Colonic mucosa (tissue), 4 donors: ENCODE measurements at regions not wholly inside any gene's neighbourhood (a gene's known extent, or its start where the extent isn't known, plus 50 kb on each side); places are given as distances from the start of the nearest gene placed in this dataset.
"Not testable (repeated sequence)": the region's sequence is repeated elsewhere in the genome, so short reads cannot be mapped to it uniquely, and the experiment has no call there.

ENCODE experiments used
- DNase-seq: peaks from one replicate; pipeline ENCODE4 v3.0.0-alpha.2; 2020
- H3K27ac ChIP-seq: fragments of 200-600 bp; one replicate; pipeline ENCODE4 v1.8.0; 2021
- H3K27me3 ChIP-seq: fragments of 200-600 bp; one replicate; pipeline ENCODE4 v1.8.0; 2021
- H3K36me3 ChIP-seq: fragments of 200-600 bp; one replicate; pipeline ENCODE4 v1.8.0; 2021
- H3K4me1 ChIP-seq: fragments of 200-600 bp; one replicate; pipeline ENCODE4 v1.8.0; 2021; ENCODE audit warnings: mild to moderate bottlenecking
- H3K4me3 ChIP-seq: fragments of 200-600 bp; one replicate; pipeline ENCODE4 v1.8.0; 2021
- H3K9ac ChIP-seq, 2 donors: one replicate each; pipeline ENCODE4 v1.7.0; 2013; ENCODE audit warnings: control low read depth in 2 of 2, low read depth in 2 of 2, low read length in 2 of 2
- H3K9me3 ChIP-seq: fragments of 200-600 bp; one replicate; pipeline ENCODE4 v1.8.0; 2021
- intact Hi-C: fragments of 100-400 bp; cut with DNase I; formaldehyde crosslinking; loops from one replicate; pipeline ENCODE4 v1.14.1; 2022
- donor health status: healthy.
- donor health status: DM: no; HTN: no; CAD: no.
- donor health status: DM: no; HTN: no; CAD: no.

DNA sequence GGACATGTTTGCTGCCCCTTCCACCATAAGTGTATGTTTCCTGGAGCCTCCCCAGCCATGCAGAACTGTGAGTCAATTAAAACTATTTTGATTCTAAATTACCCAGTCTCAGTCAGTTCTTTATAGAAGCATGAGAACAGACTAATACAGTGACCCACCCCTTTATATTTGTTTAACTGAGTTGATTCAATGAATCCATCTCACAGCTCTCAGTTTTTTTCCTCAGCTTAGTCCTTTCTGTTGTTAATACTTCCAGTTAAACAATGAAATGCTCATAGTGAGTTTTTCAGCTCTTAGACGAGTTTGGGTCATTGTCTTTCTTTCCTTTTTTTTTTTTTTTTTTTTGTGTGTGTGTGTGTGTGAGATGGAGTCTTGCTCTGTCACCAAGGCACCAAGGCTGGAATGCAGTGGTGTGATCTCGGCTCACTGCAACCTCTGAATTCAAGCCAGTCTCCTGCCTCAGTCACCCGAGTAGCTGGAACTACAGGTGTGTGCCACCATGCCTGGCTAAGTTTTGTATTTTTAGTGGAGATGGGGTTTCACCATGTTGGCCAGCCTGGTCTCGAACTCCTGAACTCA lies 627.4 kb downstream of the SPATA31A7 start:
- H3K4me3 ChIP-seq, H3K27ac ChIP-seq, H3K9me3 ChIP-seq, intact Hi-C loops, DNase-seq, H3K9ac ChIP-seq, H3K36me3 ChIP-seq, H3K4me1 ChIP-seq, H3K27me3 ChIP-seq: not testable (repeated sequence)

DNA sequence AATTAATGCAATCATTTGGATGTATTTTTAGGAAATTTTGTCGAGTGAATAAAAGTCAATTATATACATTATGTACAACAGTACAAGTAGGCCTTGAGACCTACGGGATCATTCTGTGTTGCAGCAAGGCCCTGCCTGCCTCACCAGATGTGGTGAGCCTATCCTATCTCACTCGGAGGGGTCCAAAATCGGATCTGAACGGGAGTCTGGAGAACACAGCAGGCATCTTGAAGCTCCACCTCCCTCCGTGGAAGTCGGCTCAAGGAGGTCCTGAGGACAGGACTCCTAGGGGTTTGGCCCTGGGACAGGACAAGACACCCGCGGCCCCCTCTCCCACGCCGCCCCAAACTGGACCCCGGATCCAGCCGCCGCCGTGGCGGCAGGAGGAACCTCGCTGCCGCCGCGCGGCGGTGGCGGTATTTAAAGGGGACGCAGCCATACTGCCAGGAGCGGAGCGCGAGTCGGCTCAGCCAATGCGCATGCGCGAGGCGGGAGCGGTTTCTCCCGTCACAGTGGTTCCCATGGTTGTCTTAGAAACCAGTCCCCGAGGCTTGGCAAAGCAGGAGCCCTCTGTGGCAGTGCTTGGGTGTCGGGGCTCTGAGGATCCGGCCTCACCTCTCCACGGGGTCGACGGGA lies 663.9 kb downstream of the SPATA31A7 start:
- peak; percentile 94 for DNase-seq
- H3K9ac ChIP-seq, H3K27me3 ChIP-seq, intact Hi-C loops, H3K4me1 ChIP-seq, H3K36me3 ChIP-seq, H3K9me3 ChIP-seq: not testable (repeated sequence)
- Histone ChIP-seq H3K27ac (peak overlapping the region; percentile 18), H3K4me3 (peak overlapping the region; percentile 38)

DNA sequence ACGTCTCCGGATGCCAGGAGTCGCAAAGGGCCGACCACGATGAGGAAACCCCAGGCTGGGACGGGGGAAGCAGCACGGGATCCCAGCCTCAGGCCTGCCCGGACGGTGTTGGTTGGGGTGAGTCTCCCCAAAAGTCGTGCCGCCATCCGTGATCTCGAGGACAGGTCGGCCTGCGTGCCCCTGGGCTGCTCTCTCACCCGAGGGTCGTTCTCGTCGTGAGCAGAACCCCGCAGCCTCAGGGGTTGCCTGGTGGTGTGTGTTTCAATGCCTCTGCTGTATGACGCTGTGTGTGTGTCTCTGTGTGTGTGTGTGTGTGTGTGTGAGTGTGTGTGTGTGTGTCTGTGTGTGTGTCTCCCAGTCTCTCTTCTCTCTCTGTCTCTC lies 664.4 kb downstream of the SPATA31A7 start:
- H3K9ac ChIP-seq, H3K36me3 ChIP-seq, intact Hi-C loops, H3K9me3 ChIP-seq, H3K4me1 ChIP-seq, H3K27me3 ChIP-seq: not testable (repeated sequence)
- peak; percentile 16 for DNase-seq
- Histone ChIP-seq H3K4me3 (peak overlapping the region; percentile 38), H3K27ac (peak overlapping the region; percentile 18)

DNA sequence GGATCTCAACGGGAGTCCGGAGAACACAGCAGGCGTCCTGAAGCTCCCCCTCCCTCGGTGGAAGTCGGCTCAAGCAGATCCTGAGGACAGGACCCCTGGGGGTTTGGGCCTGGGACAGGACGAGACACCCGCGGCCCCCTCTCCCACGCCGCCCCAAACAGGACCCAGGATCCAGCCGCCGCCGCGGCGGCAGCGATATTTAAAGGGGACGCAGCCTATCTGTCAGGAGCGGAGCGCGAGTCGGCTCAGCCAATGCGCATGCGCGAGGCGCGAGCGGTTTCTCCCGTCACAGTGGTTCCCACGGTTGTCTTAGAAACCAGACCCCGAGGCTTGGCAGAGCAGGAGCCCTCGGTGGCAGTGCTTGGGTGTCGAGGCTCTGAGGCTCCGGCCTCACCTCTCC lies 666.4 kb downstream of the SPATA31A7 start:
- H3K9me3 ChIP-seq, intact Hi-C loops, H3K9ac ChIP-seq, H3K27ac ChIP-seq, H3K4me1 ChIP-seq, H3K36me3 ChIP-seq, H3K27me3 ChIP-seq, DNase-seq, H3K4me3 ChIP-seq: not testable (repeated sequence)

DNA sequence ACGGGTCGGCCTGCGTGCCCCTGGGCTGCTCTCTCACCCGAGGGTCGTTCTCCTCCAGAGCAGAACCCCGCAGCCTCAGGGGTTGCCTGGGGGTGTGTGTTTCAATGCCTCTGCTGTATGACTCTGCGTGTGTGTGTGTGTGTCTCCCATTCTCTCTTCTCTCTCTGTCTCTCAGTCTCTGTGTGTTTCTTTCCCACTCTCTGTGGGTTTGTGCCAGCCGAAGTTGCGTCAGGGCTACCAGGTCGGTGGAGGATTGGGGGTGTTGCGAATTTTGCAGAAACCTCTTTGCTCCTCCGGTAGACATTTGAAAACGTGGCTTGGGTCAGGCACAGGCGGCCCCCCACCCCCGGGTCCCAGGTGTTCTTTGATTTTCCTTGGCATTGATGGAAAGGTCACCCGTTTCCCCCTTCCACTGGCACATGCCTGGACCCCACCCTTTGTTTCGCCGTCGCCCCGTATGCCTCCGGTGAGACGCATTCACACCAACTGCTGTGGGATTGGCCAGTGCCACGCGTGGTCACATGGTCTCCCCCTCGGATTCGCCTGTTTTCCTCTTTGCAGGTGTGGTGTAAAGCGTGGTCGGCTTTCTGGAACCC lies 667.1 kb downstream of the SPATA31A7 start:
- H3K4me3 ChIP-seq, intact Hi-C loops, H3K36me3 ChIP-seq, H3K4me1 ChIP-seq, H3K27ac ChIP-seq, H3K9me3 ChIP-seq, H3K9ac ChIP-seq, H3K27me3 ChIP-seq: not testable (repeated sequence)
- DNase-seq, result peak; percentile 17

DNA sequence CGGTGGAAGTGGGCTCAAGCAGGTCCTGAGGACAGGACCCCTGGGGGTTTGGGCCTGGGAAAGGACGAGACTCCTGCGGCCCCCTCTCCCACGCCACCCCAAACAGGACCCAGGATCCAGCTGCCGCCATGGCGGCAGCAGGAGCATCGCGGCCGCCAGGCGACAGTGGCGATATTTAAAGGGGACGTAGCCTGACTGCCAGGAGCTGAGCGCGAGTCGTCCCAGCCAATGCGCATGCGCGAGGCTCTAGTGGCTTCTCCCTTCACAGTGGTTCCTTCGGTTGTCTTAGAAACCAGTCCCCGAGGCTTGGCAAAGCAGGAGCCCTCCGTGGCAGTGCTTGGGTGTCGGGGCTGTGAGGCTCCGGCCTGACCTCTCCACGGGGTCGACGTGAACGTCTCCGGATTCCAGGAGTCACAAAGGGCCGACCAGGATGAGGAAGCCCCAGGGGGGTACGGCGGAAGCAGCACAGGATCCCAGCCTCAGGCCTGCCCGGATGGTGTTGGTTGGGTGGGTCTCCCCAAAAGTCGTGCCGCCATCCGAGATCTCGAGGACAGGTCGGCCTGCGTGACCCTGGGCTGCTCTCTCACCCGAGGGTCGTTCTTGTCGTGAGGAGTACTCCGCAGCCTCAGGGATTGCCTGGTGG lies 668.0 kb downstream of the SPATA31A7 start:
- H3K27ac ChIP-seq, H3K27me3 ChIP-seq, DNase-seq, H3K4me1 ChIP-seq, intact Hi-C loops, H3K9me3 ChIP-seq, H3K4me3 ChIP-seq, H3K9ac ChIP-seq, H3K36me3 ChIP-seq: not testable (repeated sequence)

DNA sequence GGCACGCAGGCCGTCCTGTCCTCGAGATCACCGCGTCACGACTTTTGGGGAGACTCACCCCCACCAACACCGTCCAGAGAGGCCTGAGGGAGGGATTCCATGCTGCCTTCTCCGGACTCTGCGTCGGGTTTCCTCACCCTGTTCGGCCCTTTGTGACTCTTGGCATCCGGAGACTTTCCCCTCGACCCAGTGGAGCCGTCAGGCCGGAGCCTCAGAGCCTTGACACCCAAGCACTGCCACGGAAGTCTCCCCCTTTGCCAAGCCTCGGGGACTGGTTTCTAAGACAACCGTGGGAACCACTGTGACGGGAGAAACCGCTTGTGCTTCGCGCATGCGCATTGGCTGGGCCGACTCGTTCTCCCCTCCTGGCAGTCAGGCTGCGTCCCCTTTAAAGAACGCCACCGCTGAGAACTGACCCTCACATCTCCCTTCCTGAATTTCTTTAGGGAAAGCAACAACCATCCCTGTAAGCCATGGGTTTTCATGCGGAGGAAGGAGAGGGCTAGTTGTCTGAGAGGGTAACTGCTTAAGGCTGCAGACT lies 672.7 kb downstream of the SPATA31A7 start:
- H3K27ac ChIP-seq, H3K36me3 ChIP-seq, intact Hi-C loops, H3K27me3 ChIP-seq, H3K9ac ChIP-seq, H3K4me3 ChIP-seq, H3K4me1 ChIP-seq, H3K9me3 ChIP-seq: not testable (repeated sequence)
- peak; percentile 72 for DNase-seq

DNA sequence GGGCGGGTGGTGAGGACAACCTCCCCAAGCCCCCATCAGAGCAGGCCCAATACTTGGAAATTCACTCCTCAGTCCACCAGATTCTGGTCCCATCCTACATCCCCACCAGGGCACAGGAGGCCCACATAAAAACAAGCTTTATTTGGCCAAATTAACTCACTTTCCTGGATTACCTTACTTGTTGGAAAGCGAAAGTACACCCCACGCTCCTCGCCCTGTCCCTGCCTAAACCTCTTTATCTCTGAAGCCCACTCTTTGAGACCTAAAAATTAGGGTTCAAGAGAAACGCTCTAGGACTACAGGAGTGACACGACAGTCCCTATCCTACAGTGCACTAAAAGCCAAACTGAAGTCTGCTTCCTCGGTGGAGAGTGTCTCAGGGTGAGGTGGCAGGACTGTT lies 674.6 kb downstream of the SPATA31A7 start:
- H3K9me3 ChIP-seq, H3K36me3 ChIP-seq, intact Hi-C loops, H3K4me3 ChIP-seq, H3K27me3 ChIP-seq, H3K9ac ChIP-seq, H3K27ac ChIP-seq, H3K4me1 ChIP-seq: not testable (repeated sequence)
- DNase-seq, result peak; percentile 13

DNA sequence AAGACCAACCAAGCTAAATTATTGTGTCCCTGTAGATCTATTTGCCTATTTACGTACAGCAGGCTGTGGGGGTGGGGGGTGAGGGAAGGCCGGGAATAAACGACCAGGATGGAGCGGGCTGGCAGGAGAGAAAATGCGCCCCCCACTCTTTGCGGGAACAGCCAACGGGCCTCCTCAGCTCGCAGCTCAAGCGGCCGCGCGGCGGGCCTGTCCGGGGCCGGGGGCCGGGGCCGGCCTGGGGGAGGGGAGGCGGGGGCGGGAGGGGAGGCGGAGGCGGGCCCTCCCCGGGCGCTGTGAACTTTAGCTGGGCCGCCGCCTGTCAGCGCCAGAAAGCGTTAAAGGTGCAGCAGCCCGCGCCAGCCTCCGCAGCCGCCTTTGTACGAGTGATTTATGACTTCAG lies 679.1 kb downstream of the SPATA31A7 start:
- H3K27ac ChIP-seq, H3K9me3 ChIP-seq, H3K9ac ChIP-seq, H3K27me3 ChIP-seq, DNase-seq, intact Hi-C loops, H3K36me3 ChIP-seq, H3K4me3 ChIP-seq, H3K4me1 ChIP-seq: not testable (repeated sequence)

DNA sequence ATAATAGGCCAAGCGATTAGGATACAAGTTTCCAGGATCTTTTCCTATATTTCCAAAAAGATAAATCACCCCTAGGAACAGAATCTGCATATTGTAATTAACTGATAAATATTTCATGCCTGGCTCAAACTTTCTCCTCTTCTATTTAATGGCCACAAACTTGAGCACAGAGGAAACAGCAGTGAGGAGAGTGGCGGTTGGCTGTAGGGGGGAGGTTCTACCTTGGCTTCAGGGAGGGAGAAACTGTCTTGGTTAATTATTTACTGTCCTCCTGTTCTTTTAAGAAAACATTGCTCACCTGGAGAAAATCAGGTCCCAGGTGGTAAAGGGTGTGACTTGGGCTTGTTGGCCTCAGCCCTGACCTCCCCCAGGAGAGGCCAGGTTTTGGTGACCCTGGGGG lies 682.5 kb downstream of the SPATA31A7 start:
- H3K4me1 ChIP-seq, H3K27me3 ChIP-seq, H3K27ac ChIP-seq, H3K4me3 ChIP-seq, H3K36me3 ChIP-seq, H3K9me3 ChIP-seq, intact Hi-C loops, H3K9ac ChIP-seq: not testable (repeated sequence)
- peak; percentile 76 for DNase-seq
